ENCODE measurements at regions not wholly inside any gene's neighbourhood (a gene's known extent, or its start where the extent isn't known, plus 50 kb on each side); places are given as distances from the start of the nearest gene placed in this dataset.
"Not testable (repeated sequence)": the region's sequence is repeated elsewhere in the genome, so short reads cannot be mapped to it uniquely, and the experiment has no call there.

GRCh38 chr9:11559001-11559776 is 946.4 kb upstream of the PTPRD start:
- Histone ChIP-seq H3K36me3 (no peaks in the 10 kb centered on the region), H3K4me3 (no peak overlapping the region), H3K27me3 (no peaks in the 10 kb centered on the region), H3K9me3 (no peaks in the 10 kb centered on the region)
- DNase-seq: no peak

- no peak for DNase-seq
- no peaks in the 10 kb centered on the region for H3K27me3 ChIP-seq
- no peaks in the 10 kb centered on the region for H3K9me3 ChIP-seq
- H3K36me3 ChIP-seq: no peaks in the 10 kb centered on the region
- no peak overlapping the region for H3K4me3 ChIP-seq
Measured at GRCh38 chr9:11577522-11577921, 964.7 kb upstream of the PTPRD start.

DNA sequence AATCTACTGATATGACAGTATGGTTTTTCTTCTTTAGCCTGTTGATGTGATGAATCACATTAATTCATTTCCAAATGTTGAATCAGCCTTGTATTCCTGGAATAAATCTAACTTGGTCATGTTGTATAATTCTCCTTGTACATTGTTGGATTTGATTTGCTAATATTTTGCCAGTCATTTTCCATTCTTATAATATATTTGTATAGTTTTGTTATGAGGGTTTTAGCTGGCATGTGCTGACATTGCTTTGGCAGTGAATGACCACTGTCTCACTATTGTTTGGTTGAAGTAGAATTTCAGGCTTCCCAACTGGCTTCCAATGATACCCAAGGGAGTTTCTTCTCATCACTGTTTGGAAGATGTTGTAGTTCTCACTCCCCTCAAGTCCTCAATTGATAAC is 983.0 kb upstream of the PTPRD start:
- H3K9me3 ChIP-seq: no peaks in the 10 kb centered on the region; the same call in 1 of the 2 replicates
- DNase-seq: peak; percentile 46
- H3K4me3 ChIP-seq: no peak overlapping the region
- no peaks in the 10 kb centered on the region for H3K36me3 ChIP-seq
- H3K27me3 ChIP-seq: no peaks in the 10 kb centered on the region

DNA sequence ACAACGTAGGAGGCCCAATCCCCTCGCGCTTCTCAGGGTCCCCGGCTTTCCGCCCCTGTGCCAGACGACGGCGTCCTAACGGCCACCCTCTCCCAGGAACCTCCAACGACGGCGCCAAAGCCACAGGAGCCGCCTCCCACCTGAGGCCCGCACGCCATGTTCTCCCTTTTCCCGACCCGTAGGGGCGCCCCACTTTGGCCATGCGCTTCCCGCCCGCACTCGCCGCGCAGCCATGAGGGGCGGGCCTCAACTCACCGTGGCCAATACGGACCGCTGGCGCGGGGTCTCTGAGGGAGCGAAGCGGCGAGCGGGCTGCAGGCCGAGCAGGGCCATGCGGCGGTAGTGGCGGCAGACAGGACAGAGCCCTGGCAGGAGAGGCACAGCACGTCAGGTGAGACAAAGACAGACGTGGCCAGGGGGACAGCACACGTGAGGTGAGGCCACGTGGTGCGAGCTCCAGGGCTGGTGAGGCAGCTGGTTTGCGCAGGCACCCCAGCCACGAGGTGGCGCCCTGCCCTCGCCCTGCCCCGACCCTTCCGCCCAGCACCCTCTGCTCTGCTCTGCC is 1005.5 kb upstream of the PTPRD start:
- no peak for DNase-seq
- Histone ChIP-seq H3K4me3 (no peak overlapping the region), H3K36me3 (no peaks in the 10 kb centered on the region), H3K27me3 (no peaks in the 10 kb centered on the region), H3K9me3 (no peaks in the 10 kb centered on the region)

DNA sequence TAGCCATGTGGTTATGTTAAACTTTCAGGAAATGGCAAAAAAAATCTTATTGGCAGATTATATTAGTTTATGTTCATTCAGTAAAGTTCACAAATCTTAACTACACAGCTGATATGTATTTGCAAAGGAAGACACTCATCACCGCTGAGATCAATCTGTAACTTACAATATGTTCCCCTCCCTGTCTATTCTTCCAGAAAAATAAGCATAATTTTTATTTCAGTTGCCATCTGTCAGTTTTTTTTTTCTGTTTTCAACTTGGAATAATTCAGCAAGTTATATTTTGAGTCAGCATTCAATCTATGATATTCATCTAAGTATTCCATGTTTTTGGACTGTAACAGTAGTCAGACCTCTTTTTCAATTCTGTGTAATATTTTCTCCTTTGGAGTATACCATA is 1019.9 kb upstream of the PTPRD start:
- H3K27me3 ChIP-seq: no peaks in the 10 kb centered on the region
- no peaks in the 10 kb centered on the region for H3K36me3 ChIP-seq
- no peak overlapping the region for H3K4me3 ChIP-seq
- DNase-seq: no peak
- no peaks in the 10 kb centered on the region for H3K9me3 ChIP-seq

DNA sequence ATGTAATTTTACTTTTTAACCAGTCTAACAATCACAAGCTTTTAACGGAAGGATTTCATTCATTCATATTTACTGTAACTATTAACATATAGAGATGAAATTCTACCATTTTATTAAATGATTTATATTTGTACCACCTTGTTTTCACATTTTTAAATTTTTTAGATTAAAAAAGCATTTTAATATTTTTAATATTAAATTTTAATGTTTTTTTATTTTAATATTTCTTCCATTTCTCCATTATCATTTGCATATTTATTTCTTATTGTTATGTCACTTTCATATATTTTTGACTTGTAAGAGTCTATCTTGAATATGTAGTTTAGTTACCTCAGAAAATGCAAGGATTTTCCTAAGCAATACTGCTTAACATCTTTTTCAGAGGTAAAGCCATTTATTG is 1034.0 kb upstream of the PTPRD start:
- no peaks in the 10 kb centered on the region for H3K36me3 ChIP-seq
- H3K4me3 ChIP-seq: no peak overlapping the region
- DNase-seq: no peak
- H3K27me3 ChIP-seq: no peaks in the 10 kb centered on the region
- H3K9me3 ChIP-seq: no peaks in the 10 kb centered on the region

DNA sequence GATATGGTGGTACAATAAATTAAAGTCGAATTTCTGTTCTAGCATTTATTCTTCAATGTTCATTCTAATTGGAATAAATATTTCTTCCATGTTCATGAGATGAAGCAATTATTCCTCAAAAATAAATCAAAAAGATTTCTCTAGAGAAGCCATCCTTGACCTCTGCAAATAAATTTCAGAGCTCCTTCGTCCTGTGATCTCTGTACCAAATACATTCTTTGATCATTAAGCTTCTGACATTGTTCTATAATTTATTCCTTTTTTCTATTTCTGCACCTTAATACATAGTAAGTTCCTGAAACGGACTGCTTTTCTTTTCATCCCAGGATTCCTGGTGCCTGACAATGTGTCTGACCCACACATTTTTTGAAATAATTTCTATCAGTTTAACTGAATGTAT is 1039.3 kb upstream of the TYRP1 start:
- H3K4me3 ChIP-seq: no peak overlapping the region
- no peaks in the 10 kb centered on the region for H3K36me3 ChIP-seq
- no peaks in the 10 kb centered on the region for H3K9me3 ChIP-seq
- DNase-seq: no peak
- H3K27me3 ChIP-seq: no peaks in the 10 kb centered on the region

- Histone ChIP-seq H3K9me3 (no peaks in the 10 kb centered on the region), H3K4me3 (no peak overlapping the region), H3K27me3 (no peaks in the 10 kb centered on the region), H3K36me3 (no peaks in the 10 kb centered on the region)
- DNase-seq: no peak
Measured at GRCh38 chr9:11663913-11664312, 1029.3 kb upstream of the TYRP1 start.

GRCh38 chr9:11676821-11677220 is 1016.4 kb upstream of the TYRP1 start:
- DNase-seq: no peak
- Histone ChIP-seq H3K9me3 (peaks cover 6% of the 10 kb centered on the region; the same call in 1 of the 2 replicates), H3K4me3 (no peak overlapping the region), H3K27me3 (no peaks in the 10 kb centered on the region), H3K36me3 (no peaks in the 10 kb centered on the region)

- H3K36me3 ChIP-seq: no peaks in the 10 kb centered on the region
- H3K4me3 ChIP-seq: no peak overlapping the region
- DNase-seq: no peak
- H3K9me3 ChIP-seq: no peaks in the 10 kb centered on the region
- H3K27me3 ChIP-seq: no peaks in the 10 kb centered on the region
Measured at GRCh38 chr9:11686733-11687132, 1006.5 kb upstream of the TYRP1 start.

DNA sequence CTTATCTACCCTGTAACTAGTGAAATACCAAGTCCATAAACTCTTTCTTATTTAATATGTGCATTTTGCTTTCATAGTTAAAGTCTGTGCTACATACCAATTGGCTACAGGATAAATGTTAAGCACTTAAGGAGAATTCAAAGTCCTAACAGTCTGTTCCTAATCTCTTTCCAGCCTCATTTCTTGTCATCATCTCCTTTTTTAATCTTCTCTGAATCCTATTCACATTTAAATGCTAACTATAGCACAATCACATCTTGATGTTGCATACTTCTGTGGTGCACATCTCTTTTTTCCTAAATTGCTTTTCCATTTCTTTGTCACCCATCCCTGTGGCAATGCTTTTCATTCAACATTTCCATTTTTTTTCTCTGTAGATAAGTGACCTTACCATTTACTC is 996.1 kb upstream of the TYRP1 start:
- no peaks in the 10 kb centered on the region for H3K9me3 ChIP-seq
- no peak overlapping the region for H3K4me3 ChIP-seq
- DNase-seq: no peak
- H3K27me3 ChIP-seq: no peaks in the 10 kb centered on the region
- H3K36me3 ChIP-seq: no peaks in the 10 kb centered on the region

GRCh38 chr9:11701706-11702105 is 991.5 kb upstream of the TYRP1 start:
- DNase-seq: no peak
- Histone ChIP-seq H3K4me3 (no peak overlapping the region), H3K36me3 (no peaks in the 10 kb centered on the region), H3K9me3 (no peaks in the 10 kb centered on the region), H3K27me3 (no peaks in the 10 kb centered on the region)

DNA sequence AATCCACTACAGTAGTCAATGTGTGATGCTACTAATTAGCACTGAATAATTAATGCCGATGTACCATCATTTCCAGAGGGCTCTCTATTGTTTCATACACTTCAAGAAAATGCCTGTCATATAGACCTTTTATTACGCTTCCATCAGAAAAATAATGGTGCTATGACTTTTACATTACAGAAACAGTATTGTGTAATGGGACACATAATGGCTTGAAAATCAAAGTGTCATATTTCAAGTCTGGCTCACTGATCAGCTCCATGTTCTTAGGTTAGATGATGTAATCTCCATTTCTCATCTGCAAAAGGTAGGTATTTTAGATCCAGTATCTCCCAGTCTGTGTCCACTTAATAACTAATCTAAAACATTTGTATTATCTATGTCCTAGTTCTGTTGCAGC is 990.6 kb upstream of the TYRP1 start:
- DNase-seq: no peak
- Histone ChIP-seq H3K27me3 (no peaks in the 10 kb centered on the region), H3K4me3 (no peak overlapping the region), H3K9me3 (no peaks in the 10 kb centered on the region), H3K36me3 (no peaks in the 10 kb centered on the region)

DNA sequence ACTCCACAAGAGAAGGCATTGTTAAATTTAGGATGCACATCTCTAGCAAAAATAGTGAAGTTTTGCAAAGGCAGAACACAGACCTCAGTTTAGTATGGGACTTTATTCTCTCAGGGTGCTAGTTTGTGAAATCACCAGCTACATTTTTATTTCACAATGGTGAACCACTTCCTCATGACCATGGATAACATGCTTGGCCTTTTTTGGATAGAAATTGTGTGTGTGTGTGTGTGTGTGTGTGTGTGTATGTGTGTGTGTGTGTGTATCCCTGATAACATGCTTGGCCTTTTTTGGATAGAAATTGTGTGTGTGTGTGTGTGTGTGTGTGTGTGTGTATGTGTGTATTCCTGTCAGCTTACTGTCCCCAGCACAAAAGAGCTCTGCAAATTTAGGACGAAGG is 989.0 kb upstream of the TYRP1 start:
- H3K27me3 ChIP-seq, H3K9me3 ChIP-seq, H3K4me3 ChIP-seq, H3K36me3 ChIP-seq, DNase-seq: not testable (repeated sequence)

DNA sequence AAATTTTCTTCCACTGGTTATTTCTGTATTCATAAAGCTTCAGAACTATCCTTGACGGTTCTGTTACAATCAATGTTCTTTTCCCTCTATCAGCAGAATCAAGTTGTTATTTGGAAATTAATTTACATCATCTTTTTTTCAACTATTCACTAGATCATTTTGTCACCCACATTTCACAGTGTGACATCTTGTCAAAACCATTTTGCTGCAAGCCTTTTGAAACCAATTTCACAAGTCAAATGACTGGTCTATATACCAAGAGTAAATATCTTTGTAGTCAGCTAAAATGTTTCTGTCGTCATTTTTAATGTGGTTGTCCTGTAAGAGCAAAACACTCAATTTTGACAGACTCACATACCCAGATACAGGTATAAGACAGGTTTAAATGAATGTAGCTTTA is 984.3 kb upstream of the TYRP1 start:
- DNase-seq: no peak
- H3K36me3 ChIP-seq: no peaks in the 10 kb centered on the region
- no peaks in the 10 kb centered on the region for H3K27me3 ChIP-seq
- H3K4me3 ChIP-seq: no peak overlapping the region
- no peaks in the 10 kb centered on the region for H3K9me3 ChIP-seq

GRCh38 chr9:11709567-11709966 is 983.6 kb upstream of the TYRP1 start:
- DNase-seq: no peak
- no peaks in the 10 kb centered on the region for H3K9me3 ChIP-seq
- no peak overlapping the region for H3K4me3 ChIP-seq
- H3K36me3 ChIP-seq: no peaks in the 10 kb centered on the region
- H3K27me3 ChIP-seq: no peaks in the 10 kb centered on the region

DNA sequence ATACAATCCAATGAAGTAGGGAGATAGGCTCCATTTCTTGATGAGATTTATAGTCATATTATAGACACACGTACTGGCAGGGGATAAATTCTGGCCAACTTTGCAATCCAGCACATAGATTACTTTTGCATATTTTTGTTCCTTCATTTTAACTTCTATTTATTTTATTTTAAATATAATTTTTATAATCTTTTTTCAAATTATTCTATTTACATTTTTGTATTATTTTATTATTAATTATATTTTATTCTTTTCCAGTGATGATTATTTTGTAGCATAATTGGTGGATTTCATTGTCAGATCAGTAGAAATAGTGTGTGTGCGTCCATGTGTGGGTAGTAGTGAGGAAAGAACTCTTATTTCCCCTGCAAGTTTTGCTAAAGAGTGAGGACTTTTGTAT is 980.1 kb upstream of the TYRP1 start:
- Histone ChIP-seq H3K27me3 (no peaks in the 10 kb centered on the region), H3K36me3 (no peaks in the 10 kb centered on the region), H3K4me3 (no peak overlapping the region), H3K9me3 (no peaks in the 10 kb centered on the region)
- DNase-seq: no peak

DNA sequence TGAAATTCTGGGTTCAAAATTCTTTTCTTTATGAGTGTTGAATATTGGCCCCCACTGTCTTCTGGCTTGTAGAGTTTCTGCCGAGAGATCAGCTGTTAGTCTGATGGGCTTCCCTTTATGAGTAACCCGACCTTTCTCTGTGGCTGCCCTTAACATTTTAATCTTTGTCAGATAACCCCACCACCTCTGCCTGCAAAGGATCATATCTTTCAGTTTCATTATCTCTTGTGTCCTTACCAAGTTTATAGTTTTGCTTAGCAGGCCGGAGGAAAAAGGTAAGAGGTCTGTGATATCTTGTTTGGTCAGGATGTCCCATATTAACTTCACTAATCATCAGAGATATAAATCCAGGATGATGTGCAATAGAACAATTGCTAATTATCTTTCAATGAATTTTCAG is 970.2 kb upstream of the TYRP1 start:
- Histone ChIP-seq H3K27me3 (no peaks in the 10 kb centered on the region), H3K9me3 (no peaks in the 10 kb centered on the region)
- no peak for DNase-seq

More for the DNA sequence above, 970.2 kb upstream of the TYRP1 start:
- Histone ChIP-seq H3K36me3 (no peaks in the 10 kb centered on the region), H3K4me3 (0 out of 2 replicates have a peak overlapping the region, but pooled peaks have one; percentile 0)
